ENCODE measurements at regions not wholly inside any gene's neighbourhood (a gene's known extent, or its start where the extent isn't known, plus 50 kb on each side); places are given as distances from the start of the nearest gene placed in this dataset.

GRCh38 chr18:40902436-40902835, 1052.6 kb upstream of the PIK3C3 start:
- Histone ChIP-seq H3K27ac (ENCODE audit: low read depth in 2 of 2, low read length in 2 of 2) (no peak overlapping the region), H3K9ac (ENCODE audit: low read length in 3 of 3) (no peak overlapping the region), H3K36me3 (ENCODE audit: control insufficient read depth in 2 of 3, insufficient read depth in 3 of 3, low read length in 3 of 3) (no peaks in the 10 kb centered on the region), H3K9me3 (ENCODE audit: control insufficient read depth in 2 of 3, insufficient read depth in 1 of 3, low read length in 3 of 3) (no peaks in the 10 kb centered on the region), H3K27me3 (ENCODE audit: control insufficient read depth, insufficient read depth, low read length) (no peaks in the 10 kb centered on the region), H3K4me3 (ENCODE audit: low read length in 3 of 3) (no peak overlapping the region), H3K4me1 (ENCODE audit: control insufficient read depth in 2 of 3, insufficient read depth in 2 of 3, low read depth in 1 of 3, low read length in 3 of 3) (no peaks in the 10 kb centered on the region)
- DNase-seq, result no peak
- no peak for TF ChIP-seq CTCF (IDR thresholded peaks at IDR 0.05; ENCODE audit: borderline replicate concordance, extremely low read depth, insufficient read depth)
- intact Hi-C loops (cut with DNase I), result no loop called here
- FAIRE-seq, result no peak

- Histone ChIP-seq H3K27me3 (ENCODE audit: control insufficient read depth, insufficient read depth, low read length) (no peaks in the 10 kb centered on the region), H3K4me1 (ENCODE audit: control insufficient read depth in 2 of 3, insufficient read depth in 2 of 3, low read depth in 1 of 3, low read length in 3 of 3) (no peaks in the 10 kb centered on the region), H3K9me3 (ENCODE audit: control insufficient read depth in 2 of 3, insufficient read depth in 1 of 3, low read length in 3 of 3) (no peaks in the 10 kb centered on the region), H3K27ac (ENCODE audit: low read depth in 2 of 2, low read length in 2 of 2) (no peak overlapping the region), H3K4me3 (ENCODE audit: low read length in 3 of 3) (no peak overlapping the region), H3K36me3 (ENCODE audit: control insufficient read depth in 2 of 3, insufficient read depth in 3 of 3, low read length in 3 of 3) (no peaks in the 10 kb centered on the region), H3K9ac (ENCODE audit: low read length in 3 of 3) (no peak overlapping the region)
- intact Hi-C loops (cut with DNase I), result no loop called here
- DNase-seq (no peak), FAIRE-seq (no peak)
- TF ChIP-seq CTCF (IDR thresholded peaks at IDR 0.05; ENCODE audit: borderline replicate concordance, extremely low read depth, insufficient read depth), result no peak
These were observed 1057.2 kb upstream of the PIK3C3 start for GRCh38 chr18:40897884-40898283.

- Histone ChIP-seq H3K27ac (ENCODE audit: low read depth in 2 of 2, low read length in 2 of 2) (no peak overlapping the region), H3K36me3 (ENCODE audit: control insufficient read depth in 2 of 3, insufficient read depth in 3 of 3, low read length in 3 of 3) (no peaks in the 10 kb centered on the region), H3K4me3 (ENCODE audit: low read length in 3 of 3) (no peak overlapping the region), H3K9ac (ENCODE audit: low read length in 3 of 3) (no peak overlapping the region), H3K9me3 (ENCODE audit: control insufficient read depth in 2 of 3, insufficient read depth in 1 of 3, low read length in 3 of 3) (no peaks in the 10 kb centered on the region), H3K27me3 (ENCODE audit: control insufficient read depth, insufficient read depth, low read length) (no peaks in the 10 kb centered on the region), H3K4me1 (ENCODE audit: control insufficient read depth in 2 of 3, insufficient read depth in 2 of 3, low read depth in 1 of 3, low read length in 3 of 3) (no peaks in the 10 kb centered on the region)
- intact Hi-C loops (cut with DNase I), result no loop called here
- TF ChIP-seq CTCF (IDR thresholded peaks at IDR 0.05; ENCODE audit: borderline replicate concordance, extremely low read depth, insufficient read depth), result no peak
- DNase-seq, result no peak
- no peak for FAIRE-seq
These were observed 1071.8 kb upstream of the PIK3C3 start for GRCh38 chr18:40883271-40883670.

- DNase-seq, result peak in 1 of 5 donors; percentile 12
- no peaks in the 10 kb centered on the region for H3K9me3 ChIP-seq (ENCODE audit: control insufficient read depth in 2 of 3, insufficient read depth in 1 of 3, low read length in 3 of 3)
- no peaks in the 10 kb centered on the region for H3K36me3 ChIP-seq (ENCODE audit: control insufficient read depth in 2 of 3, insufficient read depth in 3 of 3, low read length in 3 of 3)
- H3K4me3 ChIP-seq (ENCODE audit: low read length in 3 of 3), result no peak overlapping the region
- intact Hi-C loops (cut with DNase I), result no loop called here
- no peak overlapping the region for H3K9ac ChIP-seq (ENCODE audit: low read length in 3 of 3)
- H3K27me3 ChIP-seq (ENCODE audit: control insufficient read depth, insufficient read depth, low read length), result no peaks in the 10 kb centered on the region
- no peak for TF ChIP-seq CTCF (IDR thresholded peaks at IDR 0.05; ENCODE audit: borderline replicate concordance, extremely low read depth, insufficient read depth)
- no peaks in the 10 kb centered on the region for H3K4me1 ChIP-seq (ENCODE audit: control insufficient read depth in 2 of 3, insufficient read depth in 2 of 3, low read depth in 1 of 3, low read length in 3 of 3)
- H3K27ac ChIP-seq (ENCODE audit: low read depth in 2 of 2, low read length in 2 of 2), result no peak overlapping the region
- no peak for FAIRE-seq
These were observed 1072.6 kb upstream of the PIK3C3 start for GRCh38 chr18:40882468-40882867.
